GM18499 (cell line): ENCODE measurements at regions not wholly inside any gene's neighbourhood (a gene's known extent, or its start where the extent isn't known, plus 50 kb on each side); places are given as distances from the start of the nearest gene placed in this dataset.
"Not testable (repeated sequence)": the region's sequence is repeated elsewhere in the genome, so short reads cannot be mapped to it uniquely, and the experiment has no call there.

Experiments used
- ATAC-seq: cut with Tn5 transposase; IDR thresholded peaks from one replicate; pipeline ENCODE4 v1.9.1; 2021; ENCODE audit warnings: moderate number of reproducible peaks; ENCODE audit not compliant: insufficient read depth, unreplicated experiment

- ATAC-seq = no peak
Observed at GRCh38 chr17:21548236-21548635, 144.1 kb upstream of the KCNJ18 start.

GRCh38 chr17:21549107-21549687 lies 143.1 kb upstream of the KCNJ18 start:
- ATAC-seq = no peak

GRCh38 chr17:21550031-21550430 lies 142.3 kb upstream of the KCNJ18 start:
- ATAC-seq = not testable (repeated sequence)

- no peak for ATAC-seq
Observed at GRCh38 chr17:21551081-21551881, 141.0 kb upstream of the KCNJ18 start.

GRCh38 chr17:21558921-21559320 lies 133.4 kb upstream of the KCNJ18 start:
- not testable (repeated sequence) for ATAC-seq

- no peak for ATAC-seq
Observed at GRCh38 chr17:21564262-21564661, 128.1 kb upstream of the KCNJ18 start.

GRCh38 chr17:21564757-21565156 lies 127.6 kb upstream of the KCNJ18 start:
- not testable (repeated sequence) for ATAC-seq

GRCh38 chr17:21570427-21570826 lies 121.9 kb upstream of the KCNJ18 start:
- not testable (repeated sequence) for ATAC-seq

GRCh38 chr17:21572148-21572547 lies 120.2 kb upstream of the KCNJ18 start:
- not testable (repeated sequence) for ATAC-seq

- ATAC-seq = not testable (repeated sequence)
Observed at GRCh38 chr17:21573271-21573960, 118.9 kb upstream of the KCNJ18 start.

- ATAC-seq = no peak
Observed at GRCh38 chr17:21573961-21574610, 118.2 kb upstream of the KCNJ18 start.

- not testable (repeated sequence) for ATAC-seq
Observed at GRCh38 chr17:21574611-21575255, 117.6 kb upstream of the KCNJ18 start.

GRCh38 chr17:21578783-21579182 lies 113.5 kb upstream of the KCNJ18 start:
- ATAC-seq = not testable (repeated sequence)

- no peak for ATAC-seq
Observed at GRCh38 chr17:21592774-21593173, 99.5 kb upstream of the KCNJ18 start.

- ATAC-seq = not testable (repeated sequence)
Observed at GRCh38 chr17:21593452-21594105, 98.7 kb upstream of the KCNJ18 start.

GRCh38 chr17:21595086-21595485 lies 97.2 kb upstream of the KCNJ18 start:
- no peak for ATAC-seq

GRCh38 chr17:21602176-21602575 lies 90.1 kb upstream of the KCNJ18 start:
- no peak for ATAC-seq

- not testable (repeated sequence) for ATAC-seq
Observed at GRCh38 chr17:21603292-21603691, 89.0 kb upstream of the KCNJ18 start.

GRCh38 chr17:21611443-21611842 lies 80.9 kb upstream of the KCNJ18 start:
- not testable (repeated sequence) for ATAC-seq
